ENCODE measurements at regions not wholly inside any gene's neighbourhood (a gene's known extent, or its start where the extent isn't known, plus 50 kb on each side); places are given as distances from the start of the nearest gene placed in this dataset.

DNA sequence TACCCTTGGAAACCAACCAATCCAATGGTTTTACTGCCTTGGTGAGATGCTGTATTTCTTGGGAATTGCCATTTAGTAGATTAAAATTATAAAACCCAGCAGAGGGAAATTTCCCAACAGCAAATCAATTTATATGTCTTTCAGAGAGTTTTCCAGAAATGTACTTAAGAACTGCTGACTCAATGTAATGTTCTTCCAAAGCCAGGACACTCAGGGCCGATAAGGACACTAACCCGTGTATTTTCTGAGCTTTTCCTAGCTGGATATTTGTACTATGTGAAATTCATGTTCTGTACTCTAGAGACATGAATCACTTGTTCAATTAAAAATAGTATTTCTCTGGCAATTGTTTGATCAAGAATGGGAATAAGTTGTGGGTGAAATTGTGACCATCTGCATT lies 121.4 kb downstream of the KCNJ2 start:
- H3K36me3 ChIP-seq (ENCODE audit: insufficient read depth): no peaks in the 10 kb centered on the region
- TF ChIP-seq ZNF331 (CRISPR knock-in tag; IDR thresholded peaks at IDR 0.05; ENCODE audit: low read depth): no peak
- TF ChIP-seq CTCF (conservative IDR thresholded peaks at IDR 0.05; ENCODE audit: low read depth in 2 of 2): no peak
- TF ChIP-seq, protein P1, sequence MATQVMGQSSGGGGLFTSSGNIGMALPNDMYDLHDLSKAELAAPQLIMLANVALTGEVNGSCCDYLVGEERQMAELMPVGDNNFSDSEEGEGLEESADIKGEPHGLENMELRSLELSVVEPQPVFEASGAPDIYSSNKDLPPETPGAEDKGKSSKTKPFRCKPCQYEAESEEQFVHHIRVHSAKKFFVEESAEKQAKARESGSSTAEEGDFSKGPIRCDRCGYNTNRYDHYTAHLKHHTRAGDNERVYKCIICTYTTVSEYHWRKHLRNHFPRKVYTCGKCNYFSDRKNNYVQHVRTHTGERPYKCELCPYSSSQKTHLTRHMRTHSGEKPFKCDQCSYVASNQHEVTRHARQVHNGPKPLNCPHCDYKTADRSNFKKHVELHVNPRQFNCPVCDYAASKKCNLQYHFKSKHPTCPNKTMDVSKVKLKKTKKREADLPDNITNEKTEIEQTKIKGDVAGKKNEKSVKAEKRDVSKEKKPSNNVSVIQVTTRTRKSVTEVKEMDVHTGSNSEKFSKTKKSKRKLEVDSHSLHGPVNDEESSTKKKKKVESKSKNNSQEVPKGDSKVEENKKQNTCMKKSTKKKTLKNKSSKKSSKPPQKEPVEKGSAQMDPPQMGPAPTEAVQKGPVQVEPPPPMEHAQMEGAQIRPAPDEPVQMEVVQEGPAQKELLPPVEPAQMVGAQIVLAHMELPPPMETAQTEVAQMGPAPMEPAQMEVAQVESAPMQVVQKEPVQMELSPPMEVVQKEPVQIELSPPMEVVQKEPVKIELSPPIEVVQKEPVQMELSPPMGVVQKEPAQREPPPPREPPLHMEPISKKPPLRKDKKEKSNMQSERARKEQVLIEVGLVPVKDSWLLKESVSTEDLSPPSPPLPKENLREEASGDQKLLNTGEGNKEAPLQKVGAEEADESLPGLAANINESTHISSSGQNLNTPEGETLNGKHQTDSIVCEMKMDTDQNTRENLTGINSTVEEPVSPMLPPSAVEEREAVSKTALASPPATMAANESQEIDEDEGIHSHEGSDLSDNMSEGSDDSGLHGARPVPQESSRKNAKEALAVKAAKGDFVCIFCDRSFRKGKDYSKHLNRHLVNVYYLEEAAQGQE (IDR thresholded peaks at IDR 0.05; ENCODE audit: unreplicated experiment): no peak
- TF ChIP-seq EZH2 (IDR thresholded peaks at IDR 0.05; ENCODE audit: low read depth, unreplicated experiment): no peak
- no peak for TF ChIP-seq POLR2AphosphoS5 (IDR thresholded peaks at IDR 0.05; ENCODE audit: low read depth)
- no peak for TF ChIP-seq ZNF114 (CRISPR knock-in tag; IDR thresholded peaks at IDR 0.05)
- no peak for TF ChIP-seq CREB1 (CRISPR knock-in tag; IDR thresholded peaks at IDR 0.05; ENCODE audit: low read depth)
- TF ChIP-seq STAT1 (IDR thresholded peaks at IDR 0.05; ENCODE audit: unreplicated experiment): no peak
- no peak for TF ChIP-seq NANOG (IDR thresholded peaks at IDR 0.05; ENCODE audit: borderline replicate concordance)
- TF ChIP-seq ETS1 (IDR thresholded peaks at IDR 0.05): no peak
- no peak for TF ChIP-seq JUNB (IDR thresholded peaks at IDR 0.05; ENCODE audit: unreplicated experiment)
- no peak for TF ChIP-seq EZH2phosphoT487 (IDR thresholded peaks at IDR 0.05; ENCODE audit: unreplicated experiment)
- TF ChIP-seq ZNF462 (CRISPR knock-in tag; IDR thresholded peaks at IDR 0.05): no peak
- Mint-ChIP-seq H3K36me3 (ENCODE audit: low read depth) (peaks cover 4% of the 10 kb centered on the region; the same call in 2 of the 3 replicates), H3K27ac (no peak overlapping the region), H3K4me3 (no peak overlapping the region), H3K27me3 (ENCODE audit: insufficient read depth, low read depth, poor library complexity) (no peaks in the 10 kb centered on the region), H3K4me1 (peaks cover 14% of the 10 kb centered on the region), H3K9me3 (peaks cover 10% of the 10 kb centered on the region; the same call in 2 of the 3 replicates)
- no peak overlapping the region for H3K4me2 ChIP-seq
- 0 out of 2 replicates have a peak, but pooled peaks cover 6% of the 10 kb centered on the region for H3K9me2 ChIP-seq (ENCODE audit: insufficient read depth)
- H2AFZ ChIP-seq: no peak overlapping the region
- DNase-seq (ENCODE audit: low spot score) (no peak), ATAC-seq (no peak)
- H4K20me1 ChIP-seq (replicated peaks; ENCODE audit: insufficient read depth): no peaks in the 10 kb centered on the region
- H3K27me3 ChIP-seq (ENCODE audit: insufficient read depth): no peaks in the 10 kb centered on the region
- H3F3A ChIP-seq (replicated peaks; ENCODE audit: low read depth): no peaks in the 10 kb centered on the region
- peaks cover 7% of the 10 kb centered on the region for H3K4me1 ChIP-seq (ENCODE audit: insufficient read depth)
- H3K4me3 ChIP-seq: no peak overlapping the region
- H3K79me2 ChIP-seq (replicated peaks; ENCODE audit: insufficient read depth): no peaks in the 10 kb centered on the region
- H3K27ac ChIP-seq (ENCODE audit: low read depth): no peak overlapping the region

All from GM23338 (cell line).